ENCODE measurements at regions not wholly inside any gene's neighbourhood (a gene's known extent, or its start where the extent isn't known, plus 50 kb on each side); places are given as distances from the start of the nearest gene placed in this dataset.
"Not testable (repeated sequence)": the region's sequence is repeated elsewhere in the genome, so short reads cannot be mapped to it uniquely, and the experiment has no call there.

GRCh38 chr3:161602475-161602874, 105.9 kb downstream of the OTOL1 start:
- no peak for DNase-seq

DNA sequence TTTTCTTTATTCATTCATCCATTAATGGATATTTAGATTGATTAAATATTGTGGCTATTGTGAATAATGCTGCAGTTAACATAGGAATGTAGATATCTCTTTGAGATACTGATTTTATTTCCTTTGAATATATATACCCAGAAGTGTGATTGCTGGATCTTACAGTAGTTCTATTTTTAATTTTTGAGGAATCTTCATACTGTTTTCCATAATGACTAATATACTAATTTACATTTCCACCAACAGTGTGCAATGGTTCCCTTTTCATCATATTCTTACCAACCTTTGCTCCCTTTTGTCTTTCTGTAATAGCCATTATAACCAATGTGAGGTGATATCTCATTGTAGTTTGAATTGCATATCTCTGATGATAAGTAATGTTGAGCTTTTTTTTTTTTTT, 106.3 kb downstream of the OTOL1 start:
- no peak for DNase-seq

DNA sequence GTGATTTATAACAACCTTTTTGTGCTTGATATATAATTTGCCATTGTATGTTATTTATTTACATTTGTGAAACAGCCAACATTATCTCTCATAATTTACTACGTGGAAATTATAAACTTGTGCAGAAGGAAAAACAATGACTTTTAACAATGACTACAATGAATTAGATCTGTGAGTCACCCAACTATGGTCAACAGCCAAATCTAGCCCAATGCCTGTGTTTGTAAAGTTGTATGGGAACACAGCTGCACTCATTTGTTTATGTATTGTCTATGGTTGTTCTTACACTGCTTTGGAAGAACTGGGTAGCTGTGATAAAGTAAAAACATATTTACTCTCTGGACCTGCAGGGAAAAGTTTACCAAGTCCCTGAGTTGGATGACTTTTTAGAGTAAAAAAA, 110.4 kb downstream of the OTOL1 start:
- peak; percentile 25 for DNase-seq

DNA sequence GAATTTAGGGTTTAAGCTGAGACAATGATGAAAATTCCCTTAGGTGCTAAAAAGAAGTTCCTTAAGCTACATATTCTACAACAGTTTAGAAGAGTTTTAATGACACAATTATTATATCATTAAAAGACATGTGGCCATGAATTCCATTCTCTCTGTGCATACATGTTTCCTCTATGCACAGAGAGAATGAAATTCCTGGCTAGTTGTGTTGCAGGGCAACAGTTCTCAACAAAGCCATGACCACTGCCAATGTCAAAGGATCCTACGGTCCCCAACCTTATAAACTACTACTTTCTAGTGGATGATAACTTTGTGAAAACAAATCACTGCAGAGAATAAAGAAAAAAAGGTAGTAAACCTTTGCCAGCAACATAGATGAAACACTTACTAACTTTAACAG, 122.7 kb downstream of the OTOL1 start:
- DNase-seq, result no peak

DNA sequence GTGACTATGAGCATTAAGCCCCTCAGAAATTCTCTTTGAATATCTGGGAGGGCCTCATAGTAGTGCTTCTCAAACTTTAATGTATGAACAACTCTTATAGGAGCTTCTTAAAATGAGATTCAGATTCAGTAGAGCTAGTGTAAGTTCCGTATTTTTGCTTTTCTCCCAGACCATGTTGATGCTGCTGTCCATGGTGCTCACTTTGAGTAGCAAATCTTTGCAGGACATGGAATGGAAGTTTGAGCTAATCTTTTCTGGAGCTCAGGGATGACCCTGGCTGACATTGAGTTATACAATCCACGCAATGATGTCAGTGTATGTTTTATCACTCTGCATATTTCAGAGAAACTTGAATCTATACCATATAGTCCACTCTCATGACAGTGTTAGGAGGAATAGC, 134.2 kb downstream of the OTOL1 start:
- no peak for DNase-seq

- no peak for DNase-seq
Measured at GRCh38 chr3:161631536-161631935, 134.9 kb downstream of the OTOL1 start.

DNA sequence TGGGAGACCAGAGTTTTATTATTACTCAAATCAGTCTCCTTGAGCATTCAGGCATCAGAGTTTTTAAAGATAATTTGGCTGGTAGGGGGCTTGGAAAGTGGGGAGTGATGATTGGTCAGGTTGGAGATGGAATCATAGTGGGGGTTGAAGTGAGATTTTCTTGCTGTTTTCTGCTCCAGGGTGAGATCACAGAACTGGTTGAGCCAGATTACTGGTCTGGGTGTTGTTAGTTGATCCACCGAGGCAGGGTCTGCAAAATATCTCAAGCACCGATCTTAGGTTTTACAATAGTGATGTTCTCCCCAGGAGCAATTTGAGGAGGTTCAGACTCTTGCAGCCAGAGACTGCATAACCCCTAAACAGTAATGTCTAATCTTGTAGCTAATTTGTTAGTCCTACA, 141.0 kb downstream of the OTOL1 start:
- no peak for DNase-seq

DNA sequence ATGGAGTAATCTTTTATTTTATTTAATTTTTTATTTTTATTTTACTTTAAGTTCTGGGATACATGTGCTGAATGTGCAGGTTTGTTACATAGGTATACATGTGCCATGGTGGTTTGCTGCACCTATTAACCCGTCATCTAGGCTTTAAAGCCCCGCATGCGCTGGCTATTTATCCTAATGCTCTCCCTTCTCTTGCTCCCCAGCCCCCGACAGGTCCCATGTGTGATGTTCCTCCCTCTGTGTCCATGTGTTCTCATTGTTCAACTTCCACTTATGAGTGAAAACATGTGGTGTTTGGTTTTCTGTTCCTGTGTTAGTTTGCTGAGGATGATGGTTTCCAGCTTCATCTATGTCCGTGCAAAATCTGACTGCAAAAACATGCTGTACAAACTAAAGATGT, 142.5 kb downstream of the OTOL1 start:
- not testable (repeated sequence) for DNase-seq

DNA sequence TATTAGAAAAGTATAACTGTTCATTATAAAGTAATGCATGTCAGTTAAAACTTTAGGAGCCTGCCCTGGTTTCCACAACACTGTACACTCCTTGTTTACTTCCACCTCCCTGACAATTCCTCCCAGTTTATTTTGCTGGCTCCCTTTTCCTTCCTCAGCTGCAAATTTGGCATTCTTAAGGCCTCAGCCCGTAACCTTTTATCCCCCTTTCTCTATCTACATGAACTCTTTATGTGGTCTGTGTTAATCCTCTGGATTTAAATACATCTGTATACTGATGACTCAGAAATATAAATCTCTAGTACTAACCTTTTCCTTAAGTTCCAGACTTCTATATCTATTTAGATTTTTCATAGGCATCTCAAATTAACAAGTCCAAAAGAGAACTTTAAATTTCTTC, 143.6 kb downstream of the OTOL1 start:
- no peak for DNase-seq

DNA sequence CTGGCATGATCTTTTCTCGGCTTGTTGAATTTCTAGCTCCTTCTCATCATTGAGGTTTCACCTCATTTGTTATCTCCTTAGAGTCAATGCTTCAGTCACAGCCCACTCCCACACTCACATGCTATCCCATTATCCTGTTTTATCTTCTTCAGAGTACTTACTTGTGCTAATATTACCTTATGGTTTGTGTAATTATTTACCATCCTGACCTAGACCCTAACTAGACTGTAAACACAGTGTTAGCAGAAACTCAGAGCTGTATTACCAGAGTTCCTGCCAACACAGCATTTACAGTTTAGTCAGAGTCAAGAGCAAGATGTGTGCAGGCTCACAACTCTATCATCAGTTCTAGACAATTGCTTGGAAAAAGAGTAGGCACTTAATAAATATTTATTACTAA, 144.7 kb downstream of the OTOL1 start:
- DNase-seq, result no peak

DNA sequence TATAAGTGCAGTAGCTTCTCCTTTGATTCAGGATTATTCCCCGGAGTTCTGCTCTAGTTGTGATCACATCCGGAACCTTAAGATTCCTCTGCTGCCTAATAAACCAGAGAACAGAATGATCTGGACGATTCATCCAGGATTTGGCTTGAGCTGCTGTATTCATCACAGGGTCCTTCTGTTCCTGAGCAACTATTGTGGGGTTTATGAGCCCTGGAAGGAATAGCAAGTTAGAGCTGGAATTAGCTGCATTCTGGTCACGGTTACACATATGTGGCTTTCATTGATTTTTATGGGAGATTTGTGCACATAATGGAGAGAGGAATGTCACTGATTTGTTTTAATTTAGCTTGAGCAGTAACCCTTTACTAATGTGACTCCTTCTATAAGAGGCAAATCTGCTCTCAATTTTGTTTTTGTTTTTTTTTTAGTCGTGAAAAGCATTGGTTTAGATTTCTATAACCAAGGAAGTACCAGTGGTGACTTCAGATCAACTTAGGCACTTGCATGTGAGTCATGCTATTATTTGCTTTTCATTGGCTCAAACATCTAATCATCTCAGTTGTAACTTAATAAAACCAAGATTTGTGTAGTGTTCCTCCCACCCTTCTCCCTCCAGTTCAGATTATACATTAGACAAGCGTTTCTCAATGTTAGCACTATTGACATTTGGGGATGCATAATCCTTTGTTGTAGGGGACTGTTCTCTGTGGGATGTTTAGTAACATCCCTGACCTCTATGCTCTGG, 148.5 kb downstream of the OTOL1 start:
- DNase-seq, result peak; percentile 53

GRCh38 chr3:161647936-161648470, 151.4 kb downstream of the OTOL1 start:
- no peak for DNase-seq

DNA sequence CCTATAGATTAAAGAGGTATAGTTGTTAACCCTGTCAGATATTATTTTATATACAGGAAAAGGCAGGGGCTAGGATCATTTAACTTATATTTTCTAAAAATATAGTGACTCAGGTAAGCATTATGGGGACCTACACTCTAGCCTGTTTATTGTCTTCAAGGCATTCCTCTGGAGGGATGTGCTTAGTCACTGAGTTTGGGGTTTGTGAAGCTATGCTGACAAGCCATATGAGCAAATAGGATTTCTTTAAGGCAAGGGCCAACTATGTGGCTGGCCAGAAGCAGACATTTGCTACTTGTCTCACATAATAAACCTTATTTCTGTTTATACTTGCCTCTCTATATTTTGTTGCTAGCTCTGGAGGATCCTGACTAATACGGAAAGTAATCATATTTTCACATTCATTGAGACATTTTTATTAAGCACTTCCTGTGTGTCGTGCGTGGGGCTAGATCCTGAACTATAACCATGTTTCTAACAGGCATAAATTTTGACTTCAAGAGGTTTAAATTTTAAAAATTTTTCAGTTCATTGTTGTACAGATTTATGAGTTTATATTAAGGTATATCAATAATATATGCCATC, 153.4 kb downstream of the OTOL1 start:
- DNase-seq, result no peak

GRCh38 chr3:161657786-161658185, 161.2 kb downstream of the OTOL1 start:
- DNase-seq, result no peak

DNA sequence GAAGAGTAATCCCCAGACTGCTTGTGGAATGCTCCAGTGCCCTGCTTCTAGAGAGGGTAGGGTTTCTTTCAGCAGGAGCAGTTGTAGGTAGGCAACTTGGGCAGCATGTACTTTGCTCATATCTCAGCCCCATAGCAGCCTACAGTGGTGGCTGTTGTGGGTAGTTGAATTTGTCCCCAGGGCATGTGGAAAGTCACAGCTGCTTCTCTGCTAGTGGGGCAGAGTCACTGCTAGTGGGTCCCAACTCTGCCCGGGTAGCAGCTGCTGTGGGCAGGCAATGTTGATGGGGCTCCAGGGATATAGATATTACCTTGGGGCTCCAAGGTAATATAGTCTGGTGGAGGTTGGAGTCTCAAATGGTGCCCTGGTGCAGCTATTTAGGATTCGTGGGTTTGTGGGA, 174.5 kb downstream of the OTOL1 start:
- DNase-seq, result no peak

DNA sequence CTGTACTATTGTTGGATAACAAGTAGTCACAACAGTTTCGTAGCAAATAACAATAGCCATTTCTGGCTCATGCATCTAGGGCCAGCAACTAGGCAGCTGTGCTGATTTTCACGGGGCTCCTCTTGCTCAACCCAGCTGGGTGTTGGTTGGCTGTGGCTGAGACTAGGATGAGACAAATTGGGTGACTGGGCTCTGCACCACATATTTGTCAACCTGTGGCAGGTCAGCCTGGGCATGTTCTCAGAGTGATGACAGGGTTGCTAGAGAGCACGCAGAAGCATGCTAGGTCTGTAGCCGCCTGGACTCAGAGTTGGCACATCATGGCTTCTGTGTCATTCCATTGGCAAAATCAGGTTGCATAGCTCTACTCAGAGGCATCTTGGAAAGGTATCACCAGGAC, 175.9 kb downstream of the OTOL1 start:
- no peak for DNase-seq

- DNase-seq, result no peak
Measured at GRCh38 chr3:161673866-161674265, 177.3 kb downstream of the OTOL1 start.

- DNase-seq, result peak; percentile 34
Measured at GRCh38 chr3:161674402-161674801, 177.8 kb downstream of the OTOL1 start.

GRCh38 chr3:161681831-161682230, 185.2 kb downstream of the OTOL1 start:
- not testable (repeated sequence) for DNase-seq

DNA sequence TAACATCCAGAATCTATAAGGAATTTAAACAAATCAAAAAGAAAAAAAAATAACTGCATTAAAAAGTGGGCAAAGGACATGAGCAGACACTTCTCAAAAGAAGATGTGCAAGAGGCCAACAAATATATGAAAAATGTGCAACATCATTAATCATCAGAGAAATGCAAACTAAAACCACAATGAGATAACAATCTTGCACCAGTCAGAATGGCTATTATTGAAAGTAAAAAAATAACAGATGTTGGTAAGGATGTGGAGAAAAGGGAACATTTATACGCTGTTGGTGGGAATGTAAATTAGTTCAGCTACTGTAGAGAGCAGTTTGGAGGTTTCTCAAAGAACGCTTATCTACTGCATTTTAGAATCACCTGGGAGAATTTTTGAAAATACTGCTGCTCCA, 186.1 kb downstream of the OTOL1 start:
- DNase-seq, result no peak

GRCh38 chr3:161689584-161690298, 193.1 kb downstream of the OTOL1 start:
- DNase-seq, result peak; percentile 23

GRCh38 chr3:161690299-161690620, 193.7 kb downstream of the OTOL1 start:
- DNase-seq, result no peak

- no peak for DNase-seq
Measured at GRCh38 chr3:161691677-161692076, 195.1 kb downstream of the OTOL1 start.

Data from NCI-H69 (cell line).